ENCODE measurements at regions not wholly inside any gene's neighbourhood (a gene's known extent, or its start where the extent isn't known, plus 50 kb on each side); places are given as distances from the start of the nearest gene placed in this dataset.

DNA sequence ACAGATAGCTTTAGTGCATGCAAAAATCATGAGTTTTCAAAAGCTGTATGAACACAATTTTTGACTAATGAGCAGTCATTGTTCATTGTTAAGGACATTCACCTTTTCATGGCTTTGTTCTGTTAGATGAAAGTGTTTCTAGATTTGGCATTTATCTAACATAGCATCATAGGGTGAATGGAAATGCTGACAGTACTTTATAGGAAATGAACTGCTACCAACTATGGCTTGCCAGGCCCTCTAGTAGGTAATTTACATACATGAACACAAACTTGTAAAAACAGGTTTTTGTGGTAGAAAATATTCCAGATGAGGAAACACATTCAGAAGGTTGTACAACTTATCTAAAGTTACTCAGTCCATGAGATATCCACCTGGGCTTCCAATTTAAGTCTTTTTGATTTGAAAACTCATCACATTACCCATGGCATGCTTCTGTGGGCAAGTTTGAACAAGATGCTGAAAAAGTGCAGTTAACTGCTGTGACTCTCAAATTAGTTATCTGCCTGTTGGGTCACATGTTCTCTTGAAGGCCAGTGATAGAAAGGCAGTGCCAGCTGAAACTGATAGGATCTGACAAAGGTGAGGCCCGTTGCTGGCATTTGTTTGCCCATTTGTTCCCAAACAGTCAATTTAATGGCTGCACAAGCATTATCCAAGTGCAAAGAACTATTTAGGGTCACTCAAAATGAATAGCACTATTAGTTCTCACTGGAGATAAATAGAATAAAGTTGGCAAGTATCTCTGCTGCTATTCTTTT is 399.1 kb downstream of the MAN2A1 start:
- ChIA-PET CTCF (interaction anchor here (0.7 kb wide), 1 partner anchor 101 kb away, joined by 3 read pairs; no protein-coding TSS in a partner anchor), POLR2A (no interaction called here)
- 0% methylated on average over 1 of the region's 1 CpG for WGBS (ENCODE audit: missing lambda C conversion rate)
- no peak for TF ChIP-seq SMC3 (IDR thresholded peaks at IDR 0.05)
- TF ChIP-seq TP53 (CRISPR knock-in tag; IDR thresholded peaks at IDR 0.05), result no peak
- TF ChIP-seq FOXS1 (CRISPR knock-in tag; IDR thresholded peaks at IDR 0.05), result no peak
- no peak for TF ChIP-seq SREBF2 (IDR thresholded peaks at IDR 0.05)
- TF ChIP-seq CHD4 (IDR thresholded peaks at IDR 0.05; ENCODE audit: borderline replicate concordance), result no peak
- no peak for TF ChIP-seq MYC (IDR thresholded peaks at IDR 0.05; ENCODE audit: borderline replicate concordance, low read length)
- no peak for TF ChIP-seq RARB (CRISPR knock-in tag; IDR thresholded peaks at IDR 0.05)
- Histone ChIP-seq H3K4me2 (no peak overlapping the region), H3K27ac (no peak overlapping the region), H3K4me3 (no peak overlapping the region), H3K9me3 (no peaks in the 10 kb centered on the region), H3K4me1 (no peaks in the 10 kb centered on the region)
- DNase-seq (ENCODE audit: low read depth in 1 of 2, low spot score in 1 of 2) (no peak), FAIRE-seq (no peak), ATAC-seq (no peak)

GRCh38 chr5:110092955-110093785 is 403.4 kb downstream of the MAN2A1 start:
- CTCF ChIA-PET, result no interaction called here
- DNase-seq (ENCODE audit: low read depth in 1 of 2, low spot score in 1 of 2), result no peak
- TF ChIP-seq BHLHE40 (IDR thresholded peaks at IDR 0.05; ENCODE audit: low read depth, low read length) (no peak), PBX3 (IDR thresholded peaks at IDR 0.05) (no peak), FOSL2 (IDR thresholded peaks at IDR 0.05) (no peak), FOSL2 (CRISPR knock-in tag; IDR thresholded peaks at IDR 0.05) (no peak), JUNB (IDR thresholded peaks at IDR 0.05) (no peak), HMGXB4 (CRISPR knock-in tag; IDR thresholded peaks at IDR 0.05; ENCODE audit: borderline replicate concordance) (no peak), SREBF2 (IDR thresholded peaks at IDR 0.05) (no peak), CTCF (IDR thresholded peaks at IDR 0.05) (no peak), KDM5A (IDR thresholded peaks at IDR 0.05) (no peak), SMC3 (IDR thresholded peaks at IDR 0.05) (no peak)
- no peaks in the 10 kb centered on the region for H3K9me3 ChIP-seq
- no peak overlapping the region for H3K4me2 ChIP-seq
- H3K27ac ChIP-seq, result no peak overlapping the region
- ATAC-seq, result no peak
- no peak overlapping the region for H3K4me3 ChIP-seq
- 15% methylated on average over 4 of the region's 4 CpGs for WGBS (ENCODE audit: missing lambda C conversion rate)
- no peak for FAIRE-seq
- H3K4me1 ChIP-seq, result no peaks in the 10 kb centered on the region
- POLR2A ChIA-PET, result no interaction called here

DNA sequence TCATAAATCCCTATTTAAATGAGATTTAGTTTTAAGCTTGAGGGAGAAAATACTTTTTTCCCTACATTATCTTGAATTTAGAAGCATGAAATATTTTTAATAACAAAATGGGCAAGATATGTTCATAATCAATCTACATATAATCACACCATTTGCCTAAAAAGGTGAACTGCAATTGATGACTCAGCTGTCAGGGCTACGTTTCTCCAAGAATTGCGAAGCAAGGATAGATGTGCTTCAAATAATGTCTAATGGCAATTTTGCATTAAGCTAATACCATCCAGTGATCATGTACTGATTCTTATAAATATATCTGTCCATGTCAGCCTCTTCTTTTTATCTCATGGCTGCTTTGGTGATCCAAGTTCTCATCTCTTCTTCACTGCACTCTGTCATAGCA is 404.4 kb downstream of the MAN2A1 start:
- Histone ChIP-seq H3K4me1 (no peaks in the 10 kb centered on the region), H3K9me3 (no peaks in the 10 kb centered on the region), H3K27ac (no peak overlapping the region), H3K4me2 (no peak overlapping the region), H3K4me3 (no peak overlapping the region)
- 2% methylated on average over 2 of the region's 2 CpGs for WGBS (ENCODE audit: missing lambda C conversion rate)
- CTCF ChIA-PET, result no interaction called here
- POLR2A ChIA-PET, result no interaction called here
- DNase-seq (ENCODE audit: low read depth in 1 of 2, low spot score in 1 of 2) (no peak), ATAC-seq (no peak), FAIRE-seq (no peak)
- TF ChIP-seq JUNB (IDR thresholded peaks at IDR 0.05) (no peak), CEBPB (IDR thresholded peaks at IDR 0.05) (no peak), FOSB (CRISPR knock-in tag; IDR thresholded peaks at IDR 0.05) (no peak), FOXS1 (CRISPR knock-in tag; IDR thresholded peaks at IDR 0.05) (no peak), TP53 (CRISPR knock-in tag; IDR thresholded peaks at IDR 0.05) (no peak), ATOH8 (CRISPR knock-in tag; IDR thresholded peaks at IDR 0.05; ENCODE audit: low read depth) (no peak), HMGXB4 (CRISPR knock-in tag; IDR thresholded peaks at IDR 0.05; ENCODE audit: borderline replicate concordance) (no peak), MAFK (IDR thresholded peaks at IDR 0.05; ENCODE audit: partially characterized antibody) (peak; percentile 31)
